Activated CD4-positive, alpha-beta T cell treated with anti-CD3 and anti-CD28 coated beads, Interleukin-2, amount 50 U/mL, for 24 hours (primary cell): ENCODE measurements at regions not wholly inside any gene's neighbourhood (a gene's known extent, or its start where the extent isn't known, plus 50 kb on each side); places are given as distances from the start of the nearest gene placed in this dataset.

Experiments
- DNase-seq, 2 donors: peaks; one replicate each; pipeline ENCODE4 v3.0.0-alpha.2; 2020; ENCODE audit warnings: low read depth in 1 of 2, low spot score in 1 of 2

- DNase-seq = no peak
These were observed 95.9 kb upstream of the PPP2R5A start for GRCh38 chr1:212189352-212189738.

GRCh38 chr1:212190169-212190568 lies 95.0 kb upstream of the PPP2R5A start:
- no peak for DNase-seq

- DNase-seq = no peak
These were observed 92.8 kb upstream of the PPP2R5A start for GRCh38 chr1:212192261-212192998.

GRCh38 chr1:212196355-212196754 lies 88.9 kb upstream of the PPP2R5A start:
- DNase-seq = no peak

- no peak for DNase-seq
These were observed 83.7 kb upstream of the PPP2R5A start for GRCh38 chr1:212201461-212201860.

GRCh38 chr1:212203630-212204029 lies 81.6 kb upstream of the PPP2R5A start:
- DNase-seq = no peak

GRCh38 chr1:212205006-212205405 lies 80.2 kb upstream of the PPP2R5A start:
- no peak for DNase-seq

- DNase-seq = no peak
These were observed 79.4 kb upstream of the PPP2R5A start for GRCh38 chr1:212205843-212206242.

GRCh38 chr1:212207118-212207517 lies 78.1 kb upstream of the PPP2R5A start:
- DNase-seq = no peak

- no peak for DNase-seq
These were observed 77.2 kb upstream of the PPP2R5A start for GRCh38 chr1:212207822-212208520.

- no peak for DNase-seq
These were observed 76.1 kb upstream of the PPP2R5A start for GRCh38 chr1:212208978-212209644.

GRCh38 chr1:212211371-212211770 lies 73.8 kb upstream of the PPP2R5A start:
- no peak for DNase-seq

- DNase-seq = no peak
These were observed 72.9 kb upstream of the PPP2R5A start for GRCh38 chr1:212212343-212212742.

- DNase-seq = no peak
These were observed 72.3 kb upstream of the PPP2R5A start for GRCh38 chr1:212212906-212213305.

GRCh38 chr1:212213784-212214183 lies 71.4 kb upstream of the PPP2R5A start:
- no peak for DNase-seq

- no peak for DNase-seq
These were observed 70.9 kb upstream of the PPP2R5A start for GRCh38 chr1:212214325-212214724.

- no peak for DNase-seq
These were observed 69.3 kb upstream of the PPP2R5A start for GRCh38 chr1:212215910-212216309.

GRCh38 chr1:212217633-212218032 lies 67.6 kb upstream of the PPP2R5A start:
- DNase-seq = no peak

- DNase-seq = no peak
These were observed 67.1 kb upstream of the PPP2R5A start for GRCh38 chr1:212218065-212218464.

- peak in 1 of 2 donors; percentile 12 for DNase-seq
These were observed 66.3 kb upstream of the PPP2R5A start for GRCh38 chr1:212218911-212219310.

GRCh38 chr1:212219679-212220463 lies 65.3 kb upstream of the PPP2R5A start:
- no peak for DNase-seq
